ENCODE measurements at regions not wholly inside any gene's neighbourhood (a gene's known extent, or its start where the extent isn't known, plus 50 kb on each side); places are given as distances from the start of the nearest gene placed in this dataset.

GRCh38 chr12:39006286-39006685 is 100.9 kb upstream of the CPNE8 start:
- Histone ChIP-seq H3K4me3 (no peak overlapping the region), H3K9me3 (replicated peaks; ENCODE audit: control insufficient read depth, insufficient read depth, low read depth, low read length) (no peaks in the 10 kb centered on the region), H3K4me1 (replicated peaks in 1 of 2; ENCODE audit: control insufficient read depth in 2 of 2, insufficient read depth in 2 of 2, low read length in 2 of 2) (no peaks in the 10 kb centered on the region), H3K9me1 (ENCODE audit: control insufficient read depth, insufficient read depth, low read length) (no peaks in the 10 kb centered on the region), H3K36me3 (ENCODE audit: control insufficient read depth, insufficient read depth, low read length) (no peaks in the 10 kb centered on the region), H3K4me2 (ENCODE audit: insufficient read depth, low read length) (no peak overlapping the region), H3K9ac (ENCODE audit: insufficient read depth in 1 of 2, low read depth in 2 of 2, low read length in 2 of 2) (no peak overlapping the region), H2AFZ (ENCODE audit: low read depth, low read length) (no peak overlapping the region), H3K79me2 (ENCODE audit: control insufficient read depth, insufficient read depth, low read length) (no peaks in the 10 kb centered on the region), H3K27me3 (ENCODE audit: control insufficient read depth in 2 of 2, insufficient read depth in 2 of 2, low read length in 2 of 2) (no peaks in the 10 kb centered on the region), H4K20me1 (replicated peaks; ENCODE audit: control insufficient read depth, insufficient read depth, low read length) (no peaks in the 10 kb centered on the region), H3K27ac (ENCODE audit: extremely low read depth, low read depth, low read length) (no peak overlapping the region)
- in situ Hi-C loops (cut with MboI) (no loop called here), intact Hi-C loops (cut with micrococcal nuclease) (no loop called here)
- no peak for DNase-seq (ENCODE audit: extremely low read depth in 1 of 4, low spot score in 3 of 4)
- TF ChIP-seq U2AF1 (optimal IDR thresholded peaks at IDR 0.05; ENCODE audit: low read depth, low read length) (no peak), HDAC8 (tag; IDR thresholded peaks at IDR 0.05) (no peak), HES1 (IDR thresholded peaks at IDR 0.05; ENCODE audit: low read depth) (no peak), ZNF318 (IDR thresholded peaks at IDR 0.05; ENCODE audit: borderline replicate concordance in 1 of 2, low read depth in 1 of 2) (no peak), COPS2 (conservative IDR thresholded peaks at IDR 0.05) (no peak)
- no peak for ATAC-seq
- no peak for FAIRE-seq
- 3% methylated on average over 2 of the region's 2 CpGs for WGBS (ENCODE audit: insufficient coverage, low coverage, missing lambda C conversion rate)
- ChIA-PET CTCF (ENCODE audit: low intra/inter-chr PET ratio) (no interaction called here), POLR2A (no interaction called here)
- no TSS peak for BruUV-seq (replicated peaks)

Data from K562 (cell line).